Small intestine (tissue), 7 donors: ENCODE measurements at regions not wholly inside any gene's neighbourhood (a gene's known extent, or its start where the extent isn't known, plus 50 kb on each side); places are given as distances from the start of the nearest gene placed in this dataset.
A peak's percentile ranks its signal among the peaks of the same experiment; 100 is the strongest.

ENCODE experiments used
- DNase-seq, 2 donors: peaks; one replicate each; pipeline versions ENCODE4 v3.0.0 to v3.0.0-alpha.2; 2013
- FAIRE-seq: peaks from 2 replicates; lab custom pipeline; 2012; peaks lifted over from hg19 to GRCh38; lab: Jason Lieb, UNC
- H3K27ac ChIP-seq, 3 donors: one replicate each; pipeline ENCODE4 v1.5.1; 2013; ENCODE audit warnings: low read length in 2 of 3, mild to moderate bottlenecking in 2 of 3, control low read depth in 1 of 3, inconsistent platforms in 1 of 3, low read depth in 1 of 3, moderate library complexity in 1 of 3
- H3K27me3 ChIP-seq, 3 donors: one replicate each; pipeline ENCODE4 v1.6.1; 2013; ENCODE audit warnings: low read length in 3 of 3, inconsistent platforms in 1 of 3; ENCODE audit not compliant: control insufficient read depth in 3 of 3, insufficient read depth in 3 of 3
- H3K36me3 ChIP-seq, 3 donors: one replicate each; pipeline ENCODE4 v1.6.1; 2013; ENCODE audit warnings: low read length in 3 of 3, inconsistent platforms in 1 of 3, low read depth in 1 of 3, mild to moderate bottlenecking in 1 of 3, moderate library complexity in 1 of 3; ENCODE audit not compliant: control insufficient read depth in 3 of 3, insufficient read depth in 2 of 3
- H3K4me1 ChIP-seq, 3 donors: one replicate each; pipeline ENCODE4 v1.6.1; 2013; ENCODE audit warnings: low read length in 2 of 3, inconsistent platforms in 1 of 3, low read depth in 1 of 3, mild to moderate bottlenecking in 1 of 3, moderate library complexity in 1 of 3; ENCODE audit not compliant: control insufficient read depth in 3 of 3, insufficient read depth in 2 of 3
- H3K4me3 ChIP-seq, 3 donors: one replicate each; pipeline ENCODE4 v1.5.1; 2013; ENCODE audit warnings: low read length in 3 of 3, control low read depth in 1 of 3, inconsistent platforms in 1 of 3, low read depth in 1 of 3, mild to moderate bottlenecking in 1 of 3, moderate library complexity in 1 of 3
- H3K9me3 ChIP-seq, 2 donors: one replicate each; pipeline ENCODE4 v1.6.1; 2013; ENCODE audit warnings: low read depth in 1 of 2, low read length in 1 of 2; ENCODE audit not compliant: control insufficient read depth in 2 of 2, insufficient read depth in 1 of 2
- WGBS, 3 donors: extraction: QIAGEN DNeasy Blood & Tissue Kit; methylation state at CpG; one replicate each; pipeline ENCODE4 v1.1.7; 2013; 5-methylcytosine and 5-hydroxymethylcytosine counted together
- donor health status: healthy with polysubstance abuse.
- donor health status: control.
- donor health status: control.
- donor health status: Bipolar disorder and iron deficiency.
- donor health status: healthy.

DNA sequence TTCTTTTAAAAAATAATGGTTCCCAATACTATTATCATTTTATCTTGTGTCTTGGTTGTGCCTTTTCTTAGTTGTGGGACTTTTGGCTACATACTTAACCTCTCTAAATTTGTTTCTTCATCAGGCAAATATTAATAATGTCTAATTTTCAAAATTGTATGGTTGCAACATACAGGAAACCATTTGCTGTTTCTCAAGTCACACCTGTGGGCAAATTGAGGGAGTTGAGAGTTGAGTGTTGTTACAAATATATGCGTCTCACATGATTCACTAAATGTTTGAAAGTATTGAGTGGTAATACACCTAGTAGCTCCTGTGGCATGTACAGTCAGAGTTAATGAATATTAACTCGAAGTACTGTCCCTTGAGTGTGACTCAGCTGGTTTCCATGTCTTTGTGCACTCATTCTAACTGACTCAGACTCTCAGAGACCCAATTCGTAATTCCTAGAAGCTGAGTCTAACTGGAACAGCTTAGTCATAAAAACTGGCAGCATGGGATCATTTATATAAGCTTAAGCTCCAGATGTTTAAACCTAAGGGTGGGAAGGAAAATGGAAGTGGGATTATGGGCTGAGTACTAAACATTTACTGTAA, 802.4 kb downstream of the TRIML1 start:
- Histone ChIP-seq H3K27ac (no peak overlapping the region), H3K9me3 (peaks cover 0 to 1% of the 10 kb centered on the region in 2 donors), H3K27me3 (no peaks in the 10 kb centered on the region), H3K36me3 (no peaks in the 10 kb centered on the region), H3K4me1 (no peaks in the 10 kb centered on the region), H3K4me3 (no peak overlapping the region)
- WGBS, 3 donors = 51 to 60% (median 60%) methylated on average over 3 of the region's 3 CpGs
- peak in 1 of 2 donors; percentile 7 for DNase-seq
- no peak for FAIRE-seq

- Histone ChIP-seq H3K36me3 (no peaks in the 10 kb centered on the region), H3K27me3 (no peaks in the 10 kb centered on the region), H3K4me3 (no peak overlapping the region), H3K9me3 (peaks cover 0 to 1% of the 10 kb centered on the region in 2 donors), H3K4me1 (no peaks in the 10 kb centered on the region), H3K27ac (no peak overlapping the region)
- 75 to 86% (median 84%) methylated on average over 3 of the region's 3 CpGs for whole genome bisulfite sequencing, 3 donors
- DNase-seq (no peak), FAIRE-seq (no peak)
Observed at GRCh38 chr4:188942606-188943005, 803.4 kb downstream of the TRIML1 start.

DNA sequence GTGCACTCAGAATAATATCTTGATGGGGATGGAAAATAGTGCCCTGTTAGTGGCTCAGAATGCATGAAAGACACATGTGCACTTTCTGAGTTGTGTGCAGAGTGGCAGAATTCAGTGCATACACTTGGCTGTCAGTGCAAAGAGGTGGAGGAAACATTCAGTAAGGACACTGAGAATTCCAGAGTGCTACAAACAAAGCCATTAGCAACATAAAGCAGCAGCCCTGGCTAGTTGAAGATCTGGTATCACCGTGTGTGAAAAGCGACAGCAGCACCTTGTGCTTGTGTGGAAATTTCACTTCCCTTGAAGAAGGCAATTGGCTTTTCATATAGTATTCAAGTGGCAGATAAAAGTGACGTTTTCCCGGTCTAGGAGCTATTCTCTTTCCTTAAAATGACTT, 810.4 kb downstream of the TRIML1 start:
- Histone ChIP-seq H3K27me3 (no peaks in the 10 kb centered on the region), H3K27ac (no peak overlapping the region), H3K4me1 (no peaks in the 10 kb centered on the region), H3K36me3 (no peaks in the 10 kb centered on the region), H3K9me3 (peaks cover 0 to 1% of the 10 kb centered on the region in 2 donors), H3K4me3 (no peak overlapping the region)
- WGBS, 3 donors = 49 to 67% (median 65%) methylated on average over 4 of the region's 4 CpGs
- DNase-seq (no peak), FAIRE-seq (no peak)

DNA sequence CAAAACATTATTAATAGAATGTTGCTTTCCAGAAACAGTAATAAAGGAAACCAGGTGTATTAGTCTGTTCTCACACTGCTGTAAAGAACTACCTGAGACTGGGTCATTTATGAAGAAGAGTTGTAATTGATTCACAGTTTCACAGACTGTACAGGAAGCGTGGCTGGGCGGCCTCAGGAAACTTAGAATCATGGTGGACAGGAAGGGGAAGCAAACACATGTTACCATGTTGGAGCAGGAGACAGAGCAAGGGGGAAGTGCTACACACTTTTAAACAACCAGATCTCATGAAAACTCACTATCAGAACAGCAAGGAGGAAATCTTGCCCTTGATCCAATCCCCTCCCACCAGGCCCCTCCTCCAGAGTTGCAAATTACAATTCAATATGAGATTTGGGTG, 815.8 kb downstream of the TRIML1 start:
- H3K4me1 ChIP-seq = no peaks in the 10 kb centered on the region
- H3K36me3 ChIP-seq = no peaks in the 10 kb centered on the region
- no peak overlapping the region for H3K4me3 ChIP-seq
- WGBS, 3 donors = 68 to 79% (median 73%) methylated on average over 2 of the region's 2 CpGs
- H3K27me3 ChIP-seq = no peaks in the 10 kb centered on the region
- DNase-seq (no peak), FAIRE-seq (no peak)
- H3K27ac ChIP-seq = no peak overlapping the region
- H3K9me3 ChIP-seq = no peaks in the 10 kb centered on the region

DNA sequence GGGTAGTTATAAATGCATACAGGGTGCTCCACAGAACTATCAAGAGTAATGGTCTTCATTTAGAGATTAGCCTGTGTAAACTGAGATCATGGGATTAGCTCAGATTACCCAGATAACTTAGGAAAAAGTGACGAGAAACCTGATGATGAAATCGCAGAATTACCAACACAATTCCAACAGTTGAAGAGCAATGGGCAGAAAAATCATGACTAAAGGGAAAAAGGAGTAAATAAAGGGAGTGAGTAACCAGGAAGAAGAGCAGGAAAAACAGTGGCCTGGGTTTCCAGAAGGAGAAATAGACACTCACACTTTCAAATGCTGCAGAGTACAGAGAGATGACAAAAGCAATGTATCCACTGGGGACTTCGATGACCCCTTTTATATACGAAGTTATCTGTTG, 817.3 kb downstream of the TRIML1 start:
- WGBS, 3 donors = 78 to 82% (median 81%) methylated on average over 4 of the region's 4 CpGs
- DNase-seq (no peak), FAIRE-seq (no peak)
- no peaks in the 10 kb centered on the region for H3K36me3 ChIP-seq
- H3K27me3 ChIP-seq = no peaks in the 10 kb centered on the region
- H3K9me3 ChIP-seq = no peaks in the 10 kb centered on the region
- no peak overlapping the region for H3K4me3 ChIP-seq
- H3K4me1 ChIP-seq = no peaks in the 10 kb centered on the region
- H3K27ac ChIP-seq = no peak overlapping the region

GRCh38 chr4:188958346-188958745, 819.1 kb downstream of the TRIML1 start:
- no peak for FAIRE-seq
- no peaks in the 10 kb centered on the region for H3K9me3 ChIP-seq
- no peak for DNase-seq
- no peak overlapping the region for H3K4me3 ChIP-seq
- H3K27me3 ChIP-seq = no peaks in the 10 kb centered on the region
- no peak overlapping the region for H3K27ac ChIP-seq
- H3K36me3 ChIP-seq = no peaks in the 10 kb centered on the region
- no peaks in the 10 kb centered on the region for H3K4me1 ChIP-seq

GRCh38 chr4:188959424-188959823, 820.2 kb downstream of the TRIML1 start:
- Histone ChIP-seq H3K4me3 (no peak overlapping the region), H3K4me1 (no peaks in the 10 kb centered on the region)

DNA sequence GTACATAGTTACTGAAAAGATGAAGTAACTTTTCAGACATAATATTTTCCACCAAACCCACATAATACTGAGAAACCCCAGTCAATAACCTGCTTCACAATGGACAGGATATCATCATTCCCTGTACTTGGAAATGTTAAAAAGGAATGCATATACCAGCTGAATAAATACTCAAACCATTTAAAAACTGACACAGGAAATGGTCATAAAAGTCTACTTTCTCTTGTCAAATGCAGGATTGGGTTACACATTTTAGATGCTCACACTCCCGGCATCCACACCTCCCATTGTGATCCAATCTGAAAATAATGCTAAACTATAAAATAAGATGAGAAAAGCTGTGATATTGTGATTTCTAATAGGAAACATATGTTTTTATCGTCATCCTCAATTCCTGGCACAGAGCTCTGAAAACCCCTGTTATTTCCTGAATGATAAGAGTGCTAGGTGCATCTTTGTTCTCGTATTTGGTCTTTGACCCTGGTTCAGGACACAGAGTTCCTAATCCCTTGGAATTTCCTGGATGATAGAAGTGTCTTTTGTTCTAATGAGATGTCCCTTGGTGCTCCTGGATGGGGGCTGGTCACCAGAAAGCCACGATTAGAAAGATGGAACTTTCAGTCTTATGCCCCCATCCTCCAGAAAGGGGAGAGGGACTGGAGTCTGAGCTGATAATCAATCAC, 821.3 kb downstream of the TRIML1 start:
- Histone ChIP-seq H3K9me3 (no peaks in the 10 kb centered on the region), H3K27me3 (no peaks in the 10 kb centered on the region), H3K4me1 (no peaks in the 10 kb centered on the region), H3K36me3 (no peaks in the 10 kb centered on the region), H3K27ac (no peak overlapping the region), H3K4me3 (no peak overlapping the region)
- no peak for DNase-seq
- WGBS, 3 donors = 36 to 61% (median 43%) methylated on average over 4 of the region's 4 CpGs
- FAIRE-seq = no peak

More at GRCh38 chr4:188959424-188959823, 820.2 kb downstream of the TRIML1 start:
- no peak for FAIRE-seq
- no peak for DNase-seq
- no peak overlapping the region for H3K27ac ChIP-seq
- no peaks in the 10 kb centered on the region for H3K9me3 ChIP-seq
- no peaks in the 10 kb centered on the region for H3K36me3 ChIP-seq
- 59 to 66% (median 65%) methylated on average over 6 of the region's 6 CpGs for WGBS, 3 donors
- no peaks in the 10 kb centered on the region for H3K27me3 ChIP-seq
